Activated T-cell treated with anti-CD3 and anti-CD28 coated beads, Interleukin-2, amount 50 U/mL, for 24 hours (primary cell): ENCODE measurements at regions not wholly inside any gene's neighbourhood (a gene's known extent, or its start where the extent isn't known, plus 50 kb on each side); places are given as distances from the start of the nearest gene placed in this dataset.

Experiments
- DNase-seq: peaks from one replicate; pipeline ENCODE4 v3.0.0-alpha.2; 2020
- H3K27ac Mint-ChIP-seq: 2 replicates; pipeline ENCODE4 v1.8.0; 2020; ENCODE audit warnings: mild to moderate bottlenecking, mixed read lengths
- H3K27me3 Mint-ChIP-seq: 2 replicates; pipeline ENCODE4 v1.8.0; 2020; ENCODE audit warnings: mixed read lengths
- H3K36me3 Mint-ChIP-seq: 2 replicates; pipeline ENCODE4 v1.8.0; 2020; ENCODE audit warnings: low read depth, mixed read lengths
- H3K4me1 Mint-ChIP-seq: 2 replicates; pipeline ENCODE4 v1.8.0; 2020; ENCODE audit warnings: low read depth, mixed read lengths
- H3K4me3 Mint-ChIP-seq: 2 replicates; pipeline ENCODE4 v1.8.0; 2020; ENCODE audit warnings: mild to moderate bottlenecking, moderate library complexity, mixed read lengths
- H3K9me3 Mint-ChIP-seq: 2 replicates; pipeline ENCODE4 v1.8.0; 2020; ENCODE audit warnings: mixed read lengths

DNA sequence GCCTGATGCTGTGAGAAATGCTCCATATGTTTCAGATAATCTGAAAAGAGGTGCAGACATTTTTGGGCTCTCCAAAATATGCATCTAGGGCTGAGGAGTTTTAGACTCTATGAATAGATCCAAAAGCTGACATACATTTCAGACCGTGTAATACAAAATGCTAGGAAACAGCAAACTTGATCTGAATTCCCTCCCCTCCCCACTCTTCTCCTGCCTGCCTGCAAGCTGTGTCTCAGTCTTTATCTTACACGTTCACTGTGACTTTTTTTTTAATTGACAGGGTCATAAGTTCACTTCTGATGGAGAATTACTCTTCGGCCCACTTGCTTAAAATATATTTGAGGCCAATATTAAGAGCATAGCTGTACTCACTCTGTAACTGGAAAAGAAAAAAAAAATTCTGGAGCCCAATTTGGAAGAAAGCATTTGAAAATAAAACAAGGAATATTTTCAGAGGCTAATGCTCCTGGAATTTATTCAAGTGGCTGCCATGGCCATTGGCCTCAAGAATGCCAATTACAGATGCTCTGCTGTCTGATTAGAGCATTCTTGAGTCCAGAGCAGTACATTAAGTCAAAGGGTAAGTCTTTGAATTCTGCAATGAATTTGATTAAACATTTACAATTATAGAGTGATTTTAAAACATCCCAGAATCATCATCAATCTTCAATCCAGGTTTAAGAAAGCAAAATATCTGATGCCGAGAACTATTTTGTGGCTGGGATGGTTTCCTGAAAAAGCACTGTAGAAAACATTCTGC lies 146.2 kb upstream of the SEMA6D start:
- Mint-ChIP-seq H3K27ac (no peak overlapping the region), H3K36me3 (no peaks in the 10 kb centered on the region), H3K4me3 (no peak overlapping the region), H3K9me3 (no peaks in the 10 kb centered on the region), H3K27me3 (no peaks in the 10 kb centered on the region), H3K4me1 (no peaks in the 10 kb centered on the region)
- DNase-seq, result no peak

GRCh38 chr15:47573673-47574072 lies 143.6 kb upstream of the SEMA6D start:
- Mint-ChIP-seq H3K27me3 (no peaks in the 10 kb centered on the region), H3K36me3 (no peaks in the 10 kb centered on the region), H3K27ac (no peak overlapping the region), H3K4me3 (no peak overlapping the region), H3K9me3 (no peaks in the 10 kb centered on the region), H3K4me1 (no peaks in the 10 kb centered on the region)
- no peak for DNase-seq

DNA sequence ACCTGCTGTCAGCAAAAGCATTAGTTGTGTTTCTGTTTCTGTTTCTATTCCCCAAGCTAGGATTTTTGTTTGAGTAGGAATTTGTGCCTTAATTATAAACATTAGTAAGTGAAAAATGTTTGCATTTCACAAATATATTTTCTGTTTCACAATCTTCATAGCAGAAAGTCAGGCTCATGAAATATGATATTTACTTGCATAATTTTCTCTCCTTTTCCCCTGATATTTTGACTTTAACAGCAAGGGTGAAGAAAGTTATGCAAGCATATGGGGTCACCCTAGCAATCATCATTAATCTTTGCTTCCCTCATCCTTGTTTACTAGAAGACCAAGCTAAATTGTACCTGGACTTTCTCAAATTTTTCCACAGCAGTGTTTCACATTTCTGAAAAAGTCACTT lies 140.3 kb upstream of the SEMA6D start:
- Mint-ChIP-seq H3K9me3 (no peaks in the 10 kb centered on the region), H3K27ac (no peak overlapping the region), H3K36me3 (no peaks in the 10 kb centered on the region), H3K4me3 (no peak overlapping the region), H3K27me3 (no peaks in the 10 kb centered on the region), H3K4me1 (no peaks in the 10 kb centered on the region)
- DNase-seq, result no peak

GRCh38 chr15:47577461-47577860 lies 139.8 kb upstream of the SEMA6D start:
- no peak for DNase-seq
- H3K27ac Mint-ChIP-seq, result no peak overlapping the region
- H3K36me3 Mint-ChIP-seq, result no peaks in the 10 kb centered on the region
- H3K4me3 Mint-ChIP-seq, result no peak overlapping the region
- H3K9me3 Mint-ChIP-seq, result no peaks in the 10 kb centered on the region
- H3K4me1 Mint-ChIP-seq, result no peaks in the 10 kb centered on the region
- no peaks in the 10 kb centered on the region for H3K27me3 Mint-ChIP-seq

DNA sequence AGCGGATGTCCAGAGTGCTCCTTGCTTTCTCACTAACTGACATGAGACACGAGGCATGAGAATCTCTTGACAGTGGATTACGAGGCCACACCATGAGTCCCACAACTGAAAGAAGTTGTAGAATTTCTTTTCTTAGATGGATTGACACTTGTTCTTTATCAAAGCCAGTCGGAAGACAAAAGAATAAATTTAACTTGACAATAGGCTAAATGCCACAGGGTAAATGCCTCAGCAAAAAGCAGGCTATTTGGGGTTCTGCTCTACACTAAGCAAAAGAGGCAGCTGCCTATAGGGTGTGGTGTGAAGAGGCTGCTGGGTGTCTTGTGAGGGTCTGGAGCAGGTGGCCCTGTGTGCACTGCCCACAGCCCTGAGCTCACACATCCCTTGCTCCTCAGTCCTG lies 135.1 kb upstream of the SEMA6D start:
- Mint-ChIP-seq H3K9me3 (no peaks in the 10 kb centered on the region), H3K36me3 (no peaks in the 10 kb centered on the region), H3K4me3 (no peak overlapping the region), H3K27me3 (no peaks in the 10 kb centered on the region), H3K4me1 (no peaks in the 10 kb centered on the region), H3K27ac (no peak overlapping the region)
- no peak for DNase-seq

GRCh38 chr15:47584316-47584715 lies 133.0 kb upstream of the SEMA6D start:
- Mint-ChIP-seq H3K9me3 (no peaks in the 10 kb centered on the region), H3K36me3 (no peaks in the 10 kb centered on the region), H3K27me3 (no peaks in the 10 kb centered on the region)

GRCh38 chr15:47586653-47587224 lies 130.6 kb upstream of the SEMA6D start:
- Mint-ChIP-seq H3K36me3 (no peaks in the 10 kb centered on the region), H3K9me3 (no peaks in the 10 kb centered on the region), H3K4me1 (no peaks in the 10 kb centered on the region), H3K27ac (no peak overlapping the region), H3K4me3 (no peak overlapping the region), H3K27me3 (no peaks in the 10 kb centered on the region)
- DNase-seq, result no peak

More at GRCh38 chr15:47584316-47584715, 133.0 kb upstream of the SEMA6D start:
- Mint-ChIP-seq H3K4me3 (no peak overlapping the region), H3K27ac (no peak overlapping the region), H3K4me1 (no peaks in the 10 kb centered on the region)
- DNase-seq, result no peak

DNA sequence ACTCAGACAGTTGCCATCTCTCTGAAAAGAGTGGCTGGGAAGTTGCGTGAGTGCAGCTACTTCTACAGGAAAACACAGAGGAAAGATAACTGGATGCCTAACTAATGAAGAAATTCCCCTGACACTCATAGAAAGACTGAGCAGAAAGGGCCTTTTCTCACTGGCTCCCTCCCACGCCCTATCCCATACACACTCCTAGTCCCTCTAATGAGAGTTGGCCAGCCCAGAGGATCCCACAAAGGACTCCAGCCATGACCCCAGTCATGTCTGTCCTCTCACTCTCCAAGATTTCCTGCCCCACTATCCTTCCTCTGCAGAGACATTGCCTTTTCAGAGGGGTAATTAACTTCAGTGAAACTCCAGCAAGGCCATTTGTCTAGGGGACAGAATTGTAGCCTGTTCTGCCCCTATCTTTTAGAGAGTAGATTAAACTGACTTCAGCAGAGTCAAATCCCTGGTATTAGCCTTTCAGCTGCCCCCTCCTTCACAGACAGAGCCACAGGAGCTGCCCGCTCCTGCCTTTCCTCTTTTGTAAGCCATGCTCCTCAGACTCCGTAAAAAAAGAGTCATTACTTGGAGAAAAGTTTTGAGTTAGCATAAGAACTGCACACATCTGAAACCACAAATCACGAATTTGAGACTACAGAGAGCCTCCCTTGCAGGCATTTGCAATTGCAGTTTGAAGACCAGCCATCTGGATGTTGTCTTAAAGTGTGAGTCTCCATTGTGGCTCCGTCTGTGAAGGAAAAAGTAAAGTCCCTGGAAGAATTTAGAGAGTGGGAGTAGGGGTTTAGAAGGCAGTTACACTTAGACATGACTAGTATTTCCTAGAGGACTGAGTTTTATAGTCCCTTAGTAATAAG lies 129.1 kb upstream of the SEMA6D start:
- Mint-ChIP-seq H3K27ac (no peak overlapping the region), H3K9me3 (no peaks in the 10 kb centered on the region), H3K36me3 (no peaks in the 10 kb centered on the region), H3K4me1 (no peaks in the 10 kb centered on the region), H3K27me3 (no peaks in the 10 kb centered on the region), H3K4me3 (no peak overlapping the region)
- no peak for DNase-seq

DNA sequence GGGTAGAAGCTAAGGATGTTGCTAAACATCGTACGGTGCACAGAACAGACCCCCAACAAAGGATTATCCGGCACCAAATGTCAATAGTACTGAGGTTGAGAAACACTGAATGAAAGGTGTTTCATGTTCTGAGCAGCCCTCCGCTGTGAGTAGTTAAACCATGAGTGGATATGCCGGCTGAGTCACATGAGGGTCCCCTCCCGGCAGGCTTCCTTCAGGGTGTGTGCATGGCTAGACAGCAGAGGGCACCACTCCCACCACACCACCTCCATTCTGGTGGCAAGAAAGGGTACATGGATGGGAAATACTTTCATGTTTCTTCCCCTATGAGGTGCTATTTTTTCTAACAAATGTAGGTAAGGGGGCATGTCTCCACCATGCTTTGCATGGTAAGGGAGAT lies 128.3 kb upstream of the SEMA6D start:
- Mint-ChIP-seq H3K36me3 (no peaks in the 10 kb centered on the region), H3K9me3 (no peaks in the 10 kb centered on the region)
- DNase-seq, result no peak

DNA sequence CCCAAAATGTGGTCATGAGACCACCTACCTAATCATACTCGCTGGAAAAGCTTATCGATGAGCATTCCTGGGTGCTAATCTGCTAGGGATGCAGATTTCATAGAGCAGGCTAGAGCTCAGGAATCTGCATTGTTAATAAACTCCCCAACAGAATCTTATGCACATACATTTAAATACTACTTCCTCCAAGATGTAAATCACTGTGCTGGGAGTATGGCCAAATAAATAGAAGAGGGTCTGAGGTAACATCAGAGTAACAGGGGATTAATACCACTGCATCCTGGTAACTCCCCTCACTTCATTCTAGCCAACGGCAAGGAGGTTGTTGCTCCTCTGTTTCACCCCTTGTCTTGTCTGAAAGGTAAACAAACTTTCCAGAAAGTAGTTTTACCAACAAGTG lies 118.3 kb upstream of the SEMA6D start:
- Mint-ChIP-seq H3K36me3 (no peaks in the 10 kb centered on the region), H3K4me3 (no peak overlapping the region), H3K9me3 (peaks cover 4% of the 10 kb centered on the region), H3K27ac (no peak overlapping the region), H3K4me1 (no peaks in the 10 kb centered on the region), H3K27me3 (no peaks in the 10 kb centered on the region)
- no peak for DNase-seq

More for the DNA sequence above, 128.3 kb upstream of the SEMA6D start:
- Mint-ChIP-seq H3K4me3 (no peak overlapping the region), H3K27me3 (no peaks in the 10 kb centered on the region), H3K27ac (no peak overlapping the region), H3K4me1 (no peaks in the 10 kb centered on the region)

- no peaks in the 10 kb centered on the region for H3K4me1 Mint-ChIP-seq
- H3K27me3 Mint-ChIP-seq, result no peaks in the 10 kb centered on the region
- no peak overlapping the region for H3K4me3 Mint-ChIP-seq
- H3K27ac Mint-ChIP-seq, result no peak overlapping the region
- DNase-seq, result no peak
- no peaks in the 10 kb centered on the region for H3K36me3 Mint-ChIP-seq
- H3K9me3 Mint-ChIP-seq, result peaks cover 4% of the 10 kb centered on the region
Observed at GRCh38 chr15:47599806-47600205, 117.5 kb upstream of the SEMA6D start.

DNA sequence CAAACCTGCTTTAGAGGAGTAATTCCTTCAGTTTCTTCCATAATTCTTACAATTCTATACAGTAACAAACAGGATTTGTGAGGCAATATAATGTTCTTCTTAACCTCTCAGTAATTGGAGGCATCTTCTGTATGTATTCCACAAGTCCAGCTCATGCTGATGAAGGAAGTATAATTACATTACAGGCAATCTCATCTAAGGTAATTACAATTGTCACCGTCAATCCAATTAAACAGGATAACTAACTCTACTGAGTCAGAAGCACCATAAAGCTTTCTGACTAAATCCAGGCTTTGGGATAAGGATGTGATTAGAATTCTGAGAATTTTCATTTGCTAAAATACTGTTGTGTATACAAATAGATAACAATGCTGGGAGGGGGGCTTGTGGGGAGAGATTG lies 115.2 kb upstream of the SEMA6D start:
- no peaks in the 10 kb centered on the region for H3K27me3 Mint-ChIP-seq
- H3K9me3 Mint-ChIP-seq, result peaks cover 4% of the 10 kb centered on the region
- no peaks in the 10 kb centered on the region for H3K4me1 Mint-ChIP-seq
- H3K27ac Mint-ChIP-seq, result no peak overlapping the region
- no peak for DNase-seq
- H3K4me3 Mint-ChIP-seq, result no peak overlapping the region
- H3K36me3 Mint-ChIP-seq, result no peaks in the 10 kb centered on the region

DNA sequence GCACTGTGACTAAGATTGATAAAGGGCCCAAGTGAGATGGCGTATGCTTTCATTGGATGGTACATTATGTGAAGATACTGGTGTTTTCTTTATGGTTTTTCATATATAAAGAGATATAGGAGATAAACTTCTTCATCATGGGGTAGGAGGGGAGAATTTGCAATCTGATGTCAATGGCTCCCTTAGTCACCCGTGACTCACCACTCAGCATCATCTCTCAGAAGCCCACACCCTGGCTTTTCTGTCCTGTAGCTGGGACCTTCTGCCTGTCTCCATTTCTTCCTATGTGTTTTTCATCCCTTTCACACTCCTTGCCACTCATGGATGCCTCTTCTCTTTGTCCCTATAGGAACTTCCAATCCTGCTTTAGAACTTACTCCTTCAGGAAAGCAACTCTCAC lies 114.3 kb upstream of the SEMA6D start:
- Mint-ChIP-seq H3K4me1 (no peaks in the 10 kb centered on the region), H3K27me3 (no peaks in the 10 kb centered on the region), H3K4me3 (no peak overlapping the region), H3K36me3 (no peaks in the 10 kb centered on the region), H3K9me3 (no peaks in the 10 kb centered on the region), H3K27ac (no peak overlapping the region)
- DNase-seq, result no peak

DNA sequence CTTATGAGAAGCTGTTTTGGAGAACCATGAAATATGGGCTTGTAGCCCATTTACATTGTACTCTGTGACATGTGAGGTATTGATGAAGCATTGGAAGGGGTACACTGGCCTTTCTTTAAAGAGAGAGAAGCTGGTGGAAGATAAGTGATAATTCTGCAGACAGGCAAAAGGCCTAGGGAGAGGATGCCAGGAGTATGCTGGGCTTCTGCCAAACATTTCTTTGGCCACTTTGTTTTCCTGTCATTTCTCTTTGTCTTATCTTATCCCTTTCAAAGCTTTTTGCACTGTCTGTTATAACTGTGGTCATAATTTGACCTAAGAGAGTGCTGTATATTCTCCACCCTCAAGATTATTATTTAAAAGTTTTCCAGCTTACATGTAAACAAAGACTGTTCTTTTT lies 109.6 kb upstream of the SEMA6D start:
- Mint-ChIP-seq H3K4me3 (no peak overlapping the region), H3K9me3 (no peaks in the 10 kb centered on the region), H3K27ac (no peak overlapping the region), H3K4me1 (no peaks in the 10 kb centered on the region), H3K36me3 (no peaks in the 10 kb centered on the region), H3K27me3 (no peaks in the 10 kb centered on the region)
- no peak for DNase-seq

DNA sequence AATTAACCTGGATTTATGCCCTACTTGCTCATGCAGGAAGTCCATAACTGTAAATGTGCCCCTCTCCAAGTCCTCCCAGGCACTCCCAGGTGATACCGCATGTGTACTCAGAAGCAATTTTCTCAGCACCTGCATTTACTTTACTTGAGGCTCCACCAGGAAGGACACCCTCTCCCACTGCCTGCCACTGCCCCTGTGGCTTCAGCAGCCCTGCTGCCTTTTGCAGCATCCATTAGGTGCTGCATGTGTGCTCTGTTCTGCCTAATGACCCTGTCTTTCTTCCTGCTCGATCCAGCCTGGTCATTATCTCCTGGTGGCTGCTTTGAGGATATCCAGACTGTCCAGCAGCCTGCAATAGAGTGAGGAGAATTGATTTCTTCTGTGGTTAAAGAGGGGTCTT lies 107.6 kb upstream of the SEMA6D start:
- Mint-ChIP-seq H3K36me3 (no peaks in the 10 kb centered on the region), H3K9me3 (no peaks in the 10 kb centered on the region), H3K4me3 (no peak overlapping the region), H3K27me3 (no peaks in the 10 kb centered on the region), H3K27ac (no peak overlapping the region), H3K4me1 (no peaks in the 10 kb centered on the region)
- DNase-seq, result no peak
